HG03108 (cell line): ENCODE measurements at regions not wholly inside any gene's neighbourhood (a gene's known extent, or its start where the extent isn't known, plus 50 kb on each side); places are given as distances from the start of the nearest gene placed in this dataset.

Experiments
- ATAC-seq: cut with Tn5 transposase; IDR thresholded peaks from one replicate; pipeline ENCODE4 v1.9.1; 2021; ENCODE audit warnings: moderate library complexity; ENCODE audit not compliant: unreplicated experiment

DNA sequence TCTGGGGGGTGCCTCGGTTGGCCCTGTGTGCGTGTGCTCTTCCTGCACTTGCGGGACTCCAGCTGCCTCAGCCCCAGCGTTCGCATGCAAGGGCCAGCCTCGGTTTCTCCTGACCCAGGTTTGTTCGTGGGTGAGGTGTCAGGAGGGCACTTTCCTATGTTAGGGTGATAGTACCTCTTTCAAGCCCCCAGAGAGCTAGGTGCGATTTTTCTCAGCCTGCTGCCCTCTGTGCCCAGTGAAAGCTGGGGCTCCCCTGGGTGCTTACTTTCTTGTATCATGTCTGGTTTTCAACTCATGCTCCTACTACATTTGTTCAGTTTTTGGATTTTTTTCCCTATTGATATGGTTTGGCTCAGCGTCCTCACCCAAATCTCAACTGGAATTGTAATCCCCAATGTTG, 289.2 kb downstream of the TEX29 start:
- ATAC-seq, result no peak

DNA sequence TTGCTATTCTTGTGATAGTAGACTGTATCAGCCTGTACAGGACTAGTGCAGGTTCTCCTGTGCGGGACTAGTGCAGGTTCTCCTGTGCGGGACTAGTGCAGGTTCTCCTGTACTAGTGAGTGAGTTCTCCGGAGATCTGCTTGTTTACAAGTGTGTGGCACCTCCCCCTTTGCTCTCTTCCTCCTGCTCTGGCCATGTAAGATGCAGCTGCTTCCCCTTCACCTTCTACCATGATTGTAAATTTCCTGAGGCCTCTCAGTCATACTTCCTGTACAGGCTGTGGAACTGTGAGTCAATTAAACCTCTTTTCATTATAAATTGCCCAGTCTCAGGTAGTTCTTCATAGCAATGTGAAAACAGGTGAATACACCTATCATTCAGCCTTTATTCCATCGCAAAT, 289.6 kb downstream of the TEX29 start:
- no peak for ATAC-seq

DNA sequence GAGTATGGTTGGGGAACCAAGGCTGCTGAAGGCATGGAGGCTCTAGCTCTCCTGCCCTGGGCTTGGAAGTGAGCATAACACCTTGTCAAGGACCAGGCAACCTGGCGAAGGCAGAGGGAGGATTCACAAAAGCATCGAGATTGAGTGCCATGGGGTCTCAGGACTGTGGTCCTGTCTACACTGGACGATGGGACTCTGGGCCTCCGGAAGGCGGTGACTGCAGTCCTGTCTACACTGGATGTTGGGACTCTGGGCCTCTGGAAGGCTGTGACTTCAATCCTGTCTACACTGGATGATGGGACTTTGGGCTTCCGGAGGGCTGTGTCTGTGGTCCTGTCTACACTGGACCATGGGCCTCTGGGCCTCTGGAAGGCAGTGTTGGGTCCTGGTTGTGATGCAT, 290.4 kb downstream of the TEX29 start:
- ATAC-seq, result no peak

DNA sequence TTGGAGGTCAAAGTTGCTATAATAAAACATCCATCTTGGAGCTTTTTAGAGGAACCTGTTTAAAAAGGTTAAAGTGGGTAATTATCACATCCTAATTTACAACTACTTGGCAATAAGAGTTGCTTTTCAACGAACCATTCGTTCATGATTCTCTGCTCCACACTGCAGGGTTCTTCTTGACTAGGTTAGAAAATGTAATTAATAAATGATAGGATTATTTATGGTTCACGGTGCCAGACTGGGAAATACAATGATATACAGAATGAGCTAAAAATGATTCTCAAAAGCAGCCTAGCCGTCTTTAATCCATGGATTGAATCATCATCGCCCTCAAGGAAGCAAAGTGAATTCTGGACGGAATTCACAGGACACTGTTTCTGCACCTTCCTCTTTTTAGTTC, 291.2 kb downstream of the TEX29 start:
- ATAC-seq, result no peak

DNA sequence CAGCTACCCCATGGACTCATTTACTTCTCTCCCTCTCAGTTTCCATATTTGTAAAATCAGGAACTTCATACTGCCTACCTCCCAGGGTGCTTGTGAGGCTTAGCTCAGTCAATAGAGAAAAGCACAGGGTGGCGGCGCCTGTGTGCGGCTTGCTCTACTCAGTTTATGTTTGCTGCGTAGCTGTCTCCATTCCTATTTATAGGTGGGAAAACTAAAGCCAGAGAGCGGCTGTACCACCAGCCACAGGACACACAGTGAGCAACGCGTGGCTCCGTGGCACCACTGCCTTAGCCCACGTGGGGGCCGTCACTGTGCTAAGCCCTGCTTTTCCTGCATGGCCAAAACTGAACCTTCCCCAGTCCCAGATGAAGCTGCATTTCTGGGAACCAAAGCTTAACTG, 292.4 kb downstream of the TEX29 start:
- ATAC-seq, result no peak

DNA sequence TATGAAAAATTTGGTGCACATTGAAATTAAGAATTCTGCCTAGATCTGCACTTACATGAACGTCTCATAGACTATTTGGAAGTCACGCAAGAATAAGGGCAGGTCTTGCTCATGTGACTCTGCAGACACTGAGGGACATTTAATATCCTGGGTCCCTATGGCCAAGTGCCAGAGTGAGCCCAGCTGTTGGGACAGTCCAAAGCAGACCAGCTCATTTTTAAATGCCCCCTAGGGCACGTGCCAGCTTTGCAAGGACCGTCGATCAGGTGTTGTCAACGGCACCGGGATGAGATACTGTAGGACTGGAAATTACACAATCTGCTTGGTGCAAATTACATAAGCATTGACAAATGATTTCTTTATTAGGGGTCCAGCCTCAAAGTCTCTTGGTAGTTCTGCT, 293.6 kb downstream of the TEX29 start:
- ATAC-seq, result no peak

DNA sequence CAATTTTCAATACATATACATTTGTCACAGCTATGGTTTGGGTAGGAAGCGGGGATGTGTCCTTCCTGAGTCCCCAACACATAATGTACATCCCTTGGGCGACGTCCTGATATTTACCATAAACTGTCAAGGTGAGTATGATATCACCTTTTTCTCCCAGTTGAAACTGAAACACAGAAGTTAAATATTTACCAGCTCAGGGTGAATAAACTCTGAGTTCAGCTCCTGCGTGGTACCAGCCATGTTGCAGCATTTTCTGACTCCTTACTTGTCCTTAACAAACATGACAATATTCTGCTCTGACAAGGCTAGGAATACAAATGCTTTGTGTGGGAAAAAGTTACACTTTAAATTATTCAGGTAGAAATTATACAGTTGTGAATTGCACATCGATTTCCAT, 294.2 kb downstream of the TEX29 start:
- no peak for ATAC-seq

DNA sequence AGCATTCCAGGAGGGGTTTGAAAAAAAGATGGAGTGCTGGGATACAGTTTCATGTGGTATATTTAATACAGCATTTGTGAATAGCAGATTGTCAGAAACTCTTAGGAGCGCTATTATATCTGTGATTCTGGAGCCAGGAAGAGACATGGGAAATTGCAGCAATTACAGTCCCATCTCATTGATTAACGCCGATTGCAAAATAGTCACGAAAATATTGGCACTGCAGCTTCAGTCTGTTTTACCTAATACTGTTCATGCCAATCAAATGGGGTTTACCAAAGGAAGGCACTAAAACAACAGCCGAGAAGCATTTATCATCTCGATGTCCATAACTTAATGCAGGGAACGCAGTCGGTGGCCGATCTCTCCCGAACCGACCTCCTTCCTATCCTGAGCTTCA, 295.8 kb downstream of the TEX29 start:
- no peak for ATAC-seq

DNA sequence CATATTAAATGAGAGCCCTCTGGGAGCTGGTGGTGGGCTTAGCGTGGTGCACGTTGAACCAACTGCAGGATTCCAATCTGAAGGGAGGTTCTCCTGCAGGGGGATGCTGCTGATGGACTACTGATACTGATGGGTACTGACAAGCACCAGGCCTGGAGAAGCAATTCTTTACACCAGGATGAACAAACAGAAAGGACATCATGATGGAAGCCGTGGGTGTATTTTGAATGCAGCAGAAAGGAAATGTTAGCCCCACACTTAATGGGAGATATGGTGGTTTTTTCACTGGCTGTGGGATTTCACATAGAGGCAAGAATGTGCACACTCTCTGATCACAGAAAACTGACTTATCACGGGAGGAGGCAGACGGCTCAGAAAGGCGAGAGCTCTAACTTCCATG, 299.7 kb downstream of the TEX29 start:
- no peak for ATAC-seq

DNA sequence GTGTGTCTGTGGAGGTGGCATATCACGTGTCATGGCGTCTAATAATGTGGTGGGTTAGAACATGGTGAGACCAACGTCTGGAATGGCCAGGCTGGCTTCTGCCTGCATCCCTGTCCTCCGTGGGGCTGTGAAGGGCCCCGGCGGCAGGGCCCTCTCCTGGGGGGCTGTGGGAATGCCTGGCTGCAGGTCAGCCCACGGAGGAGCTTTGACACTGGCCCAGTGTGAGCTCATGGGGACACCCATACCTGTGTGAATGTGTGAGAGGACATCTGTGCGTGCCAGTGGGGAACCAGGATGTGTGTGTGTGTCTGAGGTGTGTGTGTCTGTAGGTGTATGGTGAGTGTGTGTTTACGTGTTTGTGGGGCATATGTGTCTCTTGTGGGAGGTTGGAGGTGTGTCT, 300.1 kb downstream of the TEX29 start:
- ATAC-seq, result no peak

DNA sequence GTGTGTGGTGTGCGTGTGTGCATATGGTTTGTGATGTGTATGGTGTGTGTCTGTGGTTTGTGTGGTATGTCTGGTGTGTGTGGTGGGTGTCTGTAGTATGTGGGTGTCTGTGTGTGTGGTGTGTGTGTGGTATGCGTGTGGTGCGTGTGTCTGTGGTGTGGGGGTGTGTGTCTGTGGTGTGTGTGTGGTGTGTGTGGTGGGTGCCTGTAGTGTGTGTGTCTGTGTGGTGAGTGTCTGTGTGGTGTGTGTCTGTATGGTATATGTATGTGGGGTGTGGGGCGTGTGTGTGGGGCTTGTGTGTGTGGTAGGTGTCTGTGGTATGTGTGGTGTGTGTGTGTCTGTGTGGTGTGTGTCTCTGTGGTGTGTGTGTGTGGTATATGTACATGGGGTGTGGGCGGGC, 300.7 kb downstream of the TEX29 start:
- no peak for ATAC-seq

DNA sequence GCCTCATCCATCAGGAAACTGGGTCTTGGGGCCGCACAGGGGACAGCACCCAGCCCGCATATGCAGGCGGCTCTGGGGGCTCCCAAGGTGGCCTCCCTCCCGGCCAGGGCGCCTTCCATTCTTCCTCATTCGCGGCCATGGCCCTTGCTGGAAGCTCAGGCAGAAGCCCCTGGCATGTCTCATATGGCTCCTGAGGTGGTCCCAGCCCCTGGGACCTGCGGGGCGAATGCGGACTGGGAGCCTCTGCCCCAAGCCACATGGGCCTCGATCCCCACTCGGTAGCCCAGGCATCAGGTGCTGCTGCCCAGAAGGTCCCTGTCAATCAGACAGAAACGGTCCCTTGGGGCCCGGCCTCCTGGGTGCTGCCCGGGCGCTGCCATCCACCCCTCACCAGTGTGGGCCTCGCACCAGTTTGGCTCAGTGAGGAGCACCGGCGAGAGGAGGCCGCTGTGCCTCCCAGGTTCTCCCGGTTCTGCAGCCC, 301.6 kb downstream of the TEX29 start:
- no peak for ATAC-seq

DNA sequence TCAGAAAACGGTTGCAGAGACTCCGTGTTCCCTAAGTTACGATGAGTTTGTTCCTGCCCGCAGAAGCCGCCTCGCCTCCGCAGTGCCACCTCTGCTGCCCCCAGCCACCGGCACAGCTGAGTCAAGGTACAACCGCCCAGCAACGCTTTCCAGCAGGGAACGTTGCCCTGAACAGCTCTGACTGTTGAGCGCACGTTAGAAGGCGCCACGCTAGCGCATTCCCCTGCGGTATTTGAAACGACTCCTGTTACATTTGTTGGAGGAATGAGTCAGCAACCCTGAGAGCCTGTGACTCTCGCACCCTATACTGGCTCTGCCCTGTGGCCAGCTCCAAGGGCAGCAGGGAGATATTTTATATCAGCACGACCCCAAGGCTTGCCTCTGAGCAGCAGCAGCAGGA, 302.8 kb downstream of the TEX29 start:
- no peak for ATAC-seq

DNA sequence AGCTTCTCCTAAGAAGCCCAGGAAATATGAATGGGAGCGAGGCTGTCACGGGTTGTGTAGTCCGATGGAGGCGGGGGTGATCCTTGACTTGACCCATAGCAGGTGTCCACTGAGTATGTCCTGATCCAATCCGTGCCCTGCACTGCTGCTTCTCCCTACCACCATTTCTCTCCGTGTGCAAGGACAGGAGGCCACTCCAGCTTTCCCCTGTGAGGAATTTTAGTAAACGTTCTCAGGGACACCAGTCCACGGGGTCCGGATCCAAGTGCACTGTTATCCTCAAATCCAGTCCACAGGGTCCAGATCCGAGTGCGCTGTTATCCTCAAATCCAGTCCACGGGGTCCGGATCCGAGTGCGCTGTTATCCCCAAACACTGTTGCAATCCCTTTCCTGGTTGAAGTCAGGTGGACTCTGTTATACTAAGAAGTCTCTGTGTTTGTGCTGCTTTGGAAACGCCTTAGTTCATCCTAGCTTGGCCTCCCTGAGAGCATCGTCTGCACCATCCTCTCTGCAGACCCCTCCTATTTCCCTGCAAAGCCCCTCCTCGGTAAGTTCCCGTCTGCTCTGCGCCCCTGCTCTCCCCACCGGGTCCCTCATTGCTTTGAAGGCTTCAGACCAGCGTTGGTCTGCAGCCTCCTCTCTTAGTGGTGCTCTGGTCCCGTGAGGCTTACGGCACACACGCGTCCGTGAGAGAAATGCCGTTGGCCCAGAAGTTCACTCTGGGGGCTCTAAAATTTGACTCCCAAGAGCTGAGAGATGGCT, 303.5 kb downstream of the TEX29 start:
- no peak for ATAC-seq

DNA sequence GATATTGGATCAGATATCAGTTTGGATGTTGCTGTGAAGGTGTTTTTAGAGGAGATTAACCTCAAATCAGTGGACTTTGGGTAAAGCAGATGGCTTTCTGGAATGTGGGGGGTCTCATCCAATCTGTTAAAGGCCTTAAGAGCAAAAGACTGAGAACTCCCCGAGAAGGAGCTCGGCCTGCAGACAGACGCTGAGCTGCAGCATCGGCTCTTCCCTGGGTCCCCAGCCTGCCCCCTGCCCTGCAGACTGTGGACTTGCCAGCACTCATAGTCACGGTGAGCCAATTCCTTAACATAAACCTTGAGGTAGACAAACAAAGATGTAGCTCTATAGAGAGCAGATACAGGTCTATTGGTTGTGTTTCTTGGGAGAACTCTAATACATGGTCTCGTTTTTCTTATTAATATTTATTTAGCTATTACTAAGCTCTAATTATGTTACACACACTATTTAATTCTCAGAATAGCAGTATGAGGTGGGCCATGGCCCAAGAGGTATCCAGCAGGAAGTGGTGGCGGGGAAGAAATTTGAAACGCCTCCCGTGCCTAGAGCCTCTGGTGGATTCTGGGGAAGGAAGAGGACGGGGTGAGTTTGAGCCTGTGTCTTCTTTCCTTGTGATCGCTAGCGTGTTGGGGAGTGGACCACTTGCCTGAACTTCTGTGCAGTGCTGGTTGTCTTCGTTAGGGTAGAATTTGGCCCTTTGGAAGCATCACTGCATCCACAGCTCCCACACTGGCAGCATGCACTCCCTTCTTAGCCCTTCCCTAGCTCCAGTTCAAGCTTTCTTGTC, 305.3 kb downstream of the TEX29 start:
- no peak for ATAC-seq

DNA sequence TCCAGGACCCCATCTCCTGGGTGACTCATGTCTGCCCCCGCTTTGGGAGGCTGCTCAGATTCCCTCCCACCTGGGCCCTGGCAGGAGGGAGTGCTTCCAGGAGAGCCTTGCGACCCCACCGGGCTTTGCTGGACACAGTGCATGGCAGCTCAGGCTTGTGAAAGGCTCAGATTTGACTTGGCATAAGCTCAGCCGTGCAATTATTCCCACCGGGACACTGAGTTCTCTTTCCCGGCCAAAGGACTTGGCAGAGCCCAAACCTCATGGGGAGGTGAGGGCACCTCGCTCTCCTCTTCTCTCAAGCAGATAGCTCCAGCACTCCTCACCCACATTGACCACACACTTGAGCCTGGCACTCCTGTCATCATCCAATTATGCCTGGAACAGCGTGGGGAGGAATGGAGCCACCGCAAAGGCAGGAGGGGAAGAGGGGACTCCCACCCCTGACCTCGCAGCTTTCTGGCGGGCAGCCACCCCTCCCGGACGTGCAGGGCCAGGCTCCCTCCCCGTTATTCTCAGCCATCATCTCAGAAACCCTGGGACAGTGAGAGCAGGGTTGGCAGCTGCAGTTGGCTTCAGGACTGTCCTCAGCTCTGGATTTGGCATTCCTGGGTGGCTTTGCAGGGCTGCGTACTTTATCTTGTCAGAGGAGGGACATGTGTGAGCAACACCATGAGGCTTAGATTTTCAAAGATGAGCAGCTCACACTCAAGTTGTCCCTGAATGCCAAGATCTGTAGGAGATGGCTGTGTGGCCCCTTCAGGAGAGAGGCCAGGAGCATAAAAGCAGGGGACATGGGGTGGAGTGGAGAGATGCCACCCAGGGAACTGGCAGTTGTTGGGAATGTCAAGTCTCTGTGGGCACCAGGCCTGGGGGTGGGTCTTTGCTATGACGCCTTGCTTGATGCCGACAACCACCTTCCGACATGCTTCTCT, 306.2 kb downstream of the TEX29 start:
- ATAC-seq, result no peak

DNA sequence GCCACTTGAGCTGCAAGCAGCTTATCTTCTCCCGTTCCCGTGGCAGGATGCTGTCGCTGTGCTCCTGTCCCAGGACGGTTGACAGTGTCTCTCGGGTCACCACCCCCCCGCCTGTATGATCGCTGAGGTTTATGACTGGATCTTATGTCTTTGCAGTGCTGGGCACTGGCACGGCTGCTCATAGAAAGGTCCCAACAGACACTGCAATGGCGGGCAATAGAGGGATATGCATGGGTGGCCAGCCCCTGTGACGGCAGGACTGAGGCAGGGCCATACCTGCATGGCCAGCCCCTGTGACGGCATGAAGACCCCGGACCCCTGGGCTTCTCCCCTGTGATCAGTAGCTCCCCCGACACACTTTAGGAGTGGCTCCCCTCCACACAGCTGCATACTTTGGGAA, 307.2 kb downstream of the TEX29 start:
- no peak for ATAC-seq

DNA sequence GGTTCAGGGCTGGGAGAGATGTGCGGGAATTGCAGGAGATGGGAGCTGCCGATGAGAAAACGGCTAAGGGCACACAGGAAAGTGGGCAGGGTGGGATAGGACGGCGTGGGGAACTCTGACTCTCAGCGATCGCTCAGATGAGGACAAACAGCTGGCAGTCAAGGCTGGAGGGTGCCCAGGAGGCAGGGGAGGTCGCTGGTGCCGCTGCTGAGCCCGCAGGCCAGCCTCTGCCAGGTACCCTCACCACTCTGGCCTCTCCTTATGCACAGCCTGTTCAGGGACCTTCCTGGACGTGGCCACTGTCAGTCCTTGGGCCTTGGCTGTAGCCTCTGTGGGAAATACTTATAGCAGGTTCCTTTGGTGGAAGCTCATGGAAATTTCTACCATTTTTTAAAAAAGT, 308.6 kb downstream of the TEX29 start:
- no peak for ATAC-seq

DNA sequence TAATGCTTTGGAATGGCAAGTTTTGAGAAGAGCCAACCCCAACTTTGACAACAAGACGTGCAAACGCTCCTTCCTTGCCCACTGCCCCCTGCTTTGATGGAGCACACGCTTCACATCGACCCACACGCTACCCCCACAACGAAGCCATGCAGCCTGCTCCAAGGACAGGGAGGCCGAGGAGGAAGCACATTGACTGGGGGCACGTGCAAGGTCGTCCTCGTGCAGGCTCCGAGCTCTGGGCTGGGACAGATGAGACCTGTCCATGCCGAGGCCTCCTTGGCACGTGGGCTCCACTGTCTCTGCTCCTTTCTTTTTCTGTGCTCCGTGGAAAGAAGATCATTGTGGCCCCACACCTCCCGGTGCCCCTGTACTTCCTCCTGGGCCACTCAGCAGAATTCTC, 309.0 kb downstream of the TEX29 start:
- ATAC-seq, result no peak

DNA sequence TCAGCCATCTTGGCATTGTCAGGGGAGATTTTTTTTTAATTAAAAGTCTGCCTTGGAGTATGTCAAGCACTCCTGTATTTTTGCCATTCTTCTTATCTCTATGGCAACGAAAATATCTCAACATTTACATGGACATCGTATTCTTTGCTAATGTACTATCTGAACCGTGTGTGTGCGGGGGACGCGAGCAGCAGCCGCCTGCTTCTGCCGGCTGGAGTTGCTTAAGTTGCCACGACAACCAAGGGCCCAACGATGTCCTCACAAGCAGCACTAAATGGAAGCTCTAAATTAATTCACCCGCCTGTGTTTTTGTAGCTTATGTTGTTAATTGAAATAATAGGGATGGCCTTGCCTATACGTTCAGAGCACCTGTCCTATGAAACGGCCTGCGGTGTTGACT, 309.5 kb downstream of the TEX29 start:
- no peak for ATAC-seq

DNA sequence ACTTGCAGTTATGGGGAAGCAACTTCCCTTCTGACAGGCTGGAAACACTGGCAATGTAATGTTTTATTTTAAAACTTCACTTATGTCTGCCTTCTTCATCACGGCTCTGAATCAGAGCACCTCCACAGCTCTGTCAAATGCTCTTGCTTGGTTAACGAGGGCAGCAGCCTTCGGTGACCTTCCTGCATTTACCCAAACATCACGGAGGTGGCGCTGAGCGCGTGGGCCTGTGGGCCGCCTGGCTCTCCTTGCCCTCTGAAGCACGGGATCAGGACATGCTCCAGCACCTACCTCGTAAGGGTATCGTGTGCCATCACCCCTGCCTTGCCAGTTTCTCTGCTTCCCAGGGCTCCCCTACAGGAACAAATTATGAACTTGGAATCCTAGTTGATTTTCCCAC, 310.0 kb downstream of the TEX29 start:
- no peak for ATAC-seq
